G401.6 (cell line): ENCODE measurements at regions not wholly inside any gene's neighbourhood (a gene's known extent, or its start where the extent isn't known, plus 50 kb on each side); places are given as distances from the start of the nearest gene placed in this dataset.

ENCODE experiments used
- FAIRE-seq: peaks from 2 replicates; lab custom pipeline; 2012; peaks lifted over from hg19 to GRCh38; lab: Jason Lieb, UNC

DNA sequence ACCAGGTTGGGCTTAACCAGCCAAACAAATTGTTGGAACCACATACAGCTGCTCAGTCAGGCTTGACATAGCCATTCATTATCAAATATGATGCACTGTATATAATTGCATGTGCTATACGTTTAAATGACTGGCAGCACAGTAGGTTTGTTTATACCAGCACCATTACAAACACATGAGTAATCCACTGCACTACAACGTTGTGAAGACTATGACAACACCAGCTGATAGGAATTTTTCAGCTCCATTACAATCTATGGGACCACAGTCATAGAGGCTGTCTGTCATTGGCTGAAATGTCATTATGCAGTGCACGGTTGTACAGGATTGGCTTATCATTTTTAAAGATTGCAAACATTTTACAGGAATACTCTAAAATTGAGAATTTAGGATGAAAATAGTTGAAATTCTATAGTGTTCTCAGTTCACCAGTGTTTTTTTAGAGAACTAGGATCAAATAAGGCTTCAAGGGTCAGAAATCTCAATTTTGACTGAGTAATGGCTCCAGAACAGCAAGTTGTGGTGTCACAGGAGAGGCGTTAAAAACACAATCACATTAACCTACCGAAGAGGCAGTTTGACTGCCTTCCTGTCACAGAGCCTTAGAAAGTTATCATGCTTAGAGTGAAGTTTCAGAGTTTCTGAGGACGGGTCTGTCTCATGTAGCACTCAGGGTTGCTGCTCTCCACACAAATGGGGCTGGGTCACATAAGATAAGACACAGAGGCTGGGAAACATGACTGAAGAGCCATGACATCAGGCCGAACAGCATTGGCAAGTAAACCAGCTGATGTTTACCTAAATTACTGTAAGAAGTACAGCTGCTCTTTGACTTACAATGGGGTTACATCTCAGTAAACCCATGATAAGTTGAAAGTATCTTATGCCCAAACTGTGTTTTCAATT, 60.7 kb upstream of the SMLR1 start:
- no peak for FAIRE-seq

GRCh38 chr6:130769861-130770260, 57.3 kb upstream of the SMLR1 start:
- FAIRE-seq = no peak

DNA sequence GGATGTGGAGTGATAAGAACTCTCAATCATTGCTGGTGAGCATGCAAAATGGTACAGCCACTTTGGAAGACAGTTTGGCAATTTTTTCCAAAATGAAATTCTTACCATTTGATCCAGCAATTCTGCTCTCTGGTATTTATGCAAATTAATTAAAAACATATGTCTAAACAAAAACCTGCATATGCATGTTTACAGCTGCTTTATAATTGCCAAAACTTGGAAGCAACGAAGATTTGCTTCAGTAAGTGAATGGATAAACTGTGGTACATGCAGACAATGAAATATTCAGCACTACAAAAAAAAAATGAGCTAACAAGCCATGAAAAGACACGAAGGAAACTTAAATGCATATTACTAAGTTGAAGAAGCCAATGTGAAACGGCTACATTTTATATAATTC, 55.5 kb upstream of the SMLR1 start:
- FAIRE-seq = no peak

- no peak for FAIRE-seq
Measured at GRCh38 chr6:130773860-130774259, 53.3 kb upstream of the SMLR1 start.

DNA sequence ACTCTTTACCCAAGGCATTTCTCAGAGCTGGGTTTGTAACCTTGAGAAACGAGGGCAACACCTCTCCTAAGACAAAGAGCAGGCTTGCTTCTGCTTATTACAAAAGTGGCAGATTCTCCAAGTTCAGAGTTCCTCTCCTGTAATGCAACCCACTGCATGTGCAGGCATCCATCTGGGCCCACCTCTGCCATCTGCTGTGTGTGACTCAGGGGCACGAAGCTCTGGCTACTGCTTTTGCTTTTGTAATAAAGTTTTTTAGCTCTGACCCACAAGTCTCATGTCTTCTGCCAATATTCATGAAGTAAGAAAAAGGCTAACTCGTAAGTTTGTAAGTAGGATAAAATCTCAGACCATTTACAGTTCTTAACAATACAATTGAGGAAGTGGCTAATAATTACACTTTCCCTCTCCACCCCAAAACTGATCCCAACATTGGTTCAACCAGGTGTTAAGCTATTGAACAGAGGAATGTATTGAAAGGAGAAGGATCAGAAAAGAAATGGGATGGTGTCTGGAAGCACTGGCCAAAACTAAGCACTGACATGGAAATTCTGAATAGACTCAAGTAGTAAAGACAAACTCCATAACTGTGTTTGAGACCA, 51.7 kb upstream of the SMLR1 start:
- FAIRE-seq = no peak

GRCh38 chr6:130776287-130776925, 50.8 kb upstream of the SMLR1 start:
- FAIRE-seq = no peak
